ENCODE measurements at regions not wholly inside any gene's neighbourhood (a gene's known extent, or its start where the extent isn't known, plus 50 kb on each side); places are given as distances from the start of the nearest gene placed in this dataset.

- no peak for TF ChIP-seq POLR2A (IDR thresholded peaks at IDR 0.05)
- TF ChIP-seq CTCF (IDR thresholded peaks at IDR 0.05): no peak
Measured at GRCh38 chr16:11412175-11412904, 67.1 kb downstream of the RMI2 start.

Data from uterus (tissue), 2 donors.